T-helper 1 cell (primary cell): ENCODE measurements at regions not wholly inside any gene's neighbourhood (a gene's known extent, or its start where the extent isn't known, plus 50 kb on each side); places are given as distances from the start of the nearest gene placed in this dataset.
A peak's percentile ranks its signal among the peaks of the same experiment; 100 is the strongest.
"Not testable (repeated sequence)": the region's sequence is repeated elsewhere in the genome, so short reads cannot be mapped to it uniquely, and the experiment has no call there.

Experiments
- DNase-seq, 5 donors: peaks; one replicate each; pipeline ENCODE4 v3.0.0-alpha.2; 2012 to 2020

- DNase-seq, result no peak
These were observed 80.8 kb upstream of the SLC8A3 start for GRCh38 chr14:70269582-70269981.

DNA sequence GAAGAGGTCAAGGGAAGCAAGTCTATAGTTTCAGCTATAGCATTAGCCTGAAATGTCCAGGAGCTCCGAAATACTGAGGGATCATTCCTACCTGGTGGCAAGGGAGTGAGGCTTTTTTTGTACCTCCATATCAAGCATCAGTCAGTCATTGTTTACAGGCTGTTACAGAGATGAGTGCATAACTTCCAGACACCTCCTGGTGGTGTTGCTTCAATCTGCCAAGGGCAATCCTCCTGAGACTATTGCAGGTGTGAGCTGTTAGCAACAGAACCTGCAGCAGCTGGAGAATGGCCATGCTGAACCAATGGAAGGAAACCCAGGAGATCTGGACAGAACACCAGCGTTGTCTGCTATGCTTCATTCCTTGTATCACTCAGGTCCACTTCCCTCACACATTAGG, 80.0 kb upstream of the SLC8A3 start:
- no peak for DNase-seq

GRCh38 chr14:70266157-70266556, 77.4 kb upstream of the SLC8A3 start:
- DNase-seq, result peak in 1 of 5 donors; percentile 23

DNA sequence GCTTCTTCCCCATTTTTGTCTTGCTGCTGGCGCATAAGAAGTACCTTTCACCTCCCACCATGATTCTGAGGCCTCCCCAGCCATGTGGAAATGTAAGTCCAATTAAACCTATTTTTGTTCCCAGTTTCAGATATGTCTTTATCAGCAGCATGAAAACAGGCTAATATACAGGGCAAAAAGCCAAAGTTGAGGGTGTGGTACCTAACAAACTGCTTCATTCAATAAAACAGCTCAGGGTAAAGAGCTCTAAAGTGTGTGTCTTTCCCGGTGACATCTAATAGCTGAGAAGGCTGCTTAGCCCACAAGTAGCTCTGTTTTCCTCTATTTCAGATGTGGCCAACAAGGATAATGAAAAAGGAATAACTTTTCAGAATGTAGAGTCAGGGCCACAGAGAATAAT, 76.7 kb upstream of the SLC8A3 start:
- DNase-seq, result no peak

- no peak for DNase-seq
These were observed 70.7 kb upstream of the SLC8A3 start for GRCh38 chr14:70259420-70259819.

DNA sequence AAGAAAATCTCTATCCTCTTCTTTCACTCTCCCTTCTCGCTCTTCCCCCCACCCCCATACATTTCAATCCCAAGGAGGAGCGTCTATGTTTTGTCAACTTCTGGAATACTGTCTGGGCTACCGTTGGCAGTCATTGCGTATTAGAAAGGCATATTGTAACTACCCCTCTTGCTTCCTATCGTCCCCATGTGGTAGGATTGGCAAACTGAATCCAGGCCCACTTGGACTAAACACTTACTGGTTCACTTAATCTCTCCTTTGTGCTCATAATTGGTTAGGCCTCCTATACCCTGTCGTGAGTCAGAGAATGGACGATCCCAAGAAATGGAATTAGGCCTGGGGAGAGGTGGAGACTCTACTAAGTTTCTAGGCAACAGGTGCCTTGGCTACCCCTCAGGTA, 68.8 kb upstream of the SLC8A3 start:
- peak in 1 of 5 donors; percentile 8 for DNase-seq

GRCh38 chr14:70256601-70257000, 67.8 kb upstream of the SLC8A3 start:
- no peak for DNase-seq

DNA sequence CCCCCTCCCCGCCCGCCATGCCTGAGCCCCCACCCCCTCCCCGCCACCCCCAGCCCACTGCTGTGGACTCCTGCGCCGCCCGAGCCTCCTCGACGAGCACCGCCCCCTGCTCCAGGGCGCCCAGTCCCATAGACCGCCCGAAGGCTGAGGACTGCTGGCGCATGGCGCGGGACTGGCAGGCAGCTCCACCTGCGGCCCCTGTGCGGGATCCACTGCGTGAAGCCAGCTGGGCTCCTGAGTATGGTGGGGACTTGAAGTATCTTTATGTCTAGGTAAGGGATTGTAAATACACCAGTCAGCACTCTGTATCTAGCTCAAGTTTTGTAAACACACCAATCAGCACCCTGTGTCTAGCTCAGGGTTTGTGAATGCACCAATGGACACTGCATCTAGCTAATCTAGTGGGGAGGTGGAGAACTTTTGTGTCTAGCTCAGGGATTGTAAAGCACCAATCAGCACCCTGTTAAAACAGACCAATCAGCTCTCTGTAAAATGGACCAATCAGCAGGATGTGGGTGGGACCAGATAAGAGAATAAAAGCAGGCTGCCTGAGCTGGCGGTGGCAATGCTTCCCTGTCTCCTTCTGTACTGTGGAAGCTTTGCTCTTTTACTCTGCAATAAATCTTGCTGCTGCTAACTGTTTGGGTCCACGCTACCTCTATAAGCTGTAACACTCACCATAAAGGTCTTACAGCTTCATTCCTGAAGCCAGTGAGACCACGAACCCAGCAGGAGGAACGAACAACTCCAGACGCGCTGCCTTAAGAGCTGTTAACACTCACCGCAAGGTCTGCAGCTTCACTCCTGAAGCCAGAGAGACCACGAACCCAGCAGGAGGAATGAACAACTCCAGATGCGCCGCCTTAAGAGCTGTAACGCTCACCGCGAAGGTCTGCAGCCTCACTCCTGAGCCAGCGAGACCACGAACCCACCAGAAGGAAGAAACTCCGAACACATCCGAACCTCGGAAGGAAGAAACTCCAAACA, 66.6 kb upstream of the SLC8A3 start:
- DNase-seq, result peak in 2 of 5 donors; percentile 8 to 55

- peak in 1 of 5 donors; percentile 0 for DNase-seq
These were observed 65.8 kb upstream of the SLC8A3 start for GRCh38 chr14:70254476-70254961.

GRCh38 chr14:70253547-70253946, 64.8 kb upstream of the SLC8A3 start:
- not testable (repeated sequence) for DNase-seq

DNA sequence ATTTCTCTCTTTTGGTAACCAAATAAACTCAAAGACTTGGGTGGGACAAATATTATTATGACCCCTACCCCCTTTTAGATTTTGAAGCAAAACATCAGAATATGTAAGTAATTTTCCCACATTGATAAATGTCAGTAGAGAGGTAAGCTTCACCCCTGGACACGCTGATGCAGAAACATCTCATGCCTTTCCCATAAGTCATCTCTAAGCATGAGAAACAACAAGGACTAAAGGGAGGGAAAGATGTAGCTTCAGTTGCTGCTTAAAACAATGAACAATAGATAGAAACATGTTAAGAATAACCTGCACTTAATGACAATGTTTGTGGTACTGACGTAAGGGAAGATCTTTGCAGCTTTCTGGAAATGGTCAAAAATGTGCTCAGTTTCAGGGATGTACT, 56.3 kb upstream of the SLC8A3 start:
- no peak for DNase-seq

DNA sequence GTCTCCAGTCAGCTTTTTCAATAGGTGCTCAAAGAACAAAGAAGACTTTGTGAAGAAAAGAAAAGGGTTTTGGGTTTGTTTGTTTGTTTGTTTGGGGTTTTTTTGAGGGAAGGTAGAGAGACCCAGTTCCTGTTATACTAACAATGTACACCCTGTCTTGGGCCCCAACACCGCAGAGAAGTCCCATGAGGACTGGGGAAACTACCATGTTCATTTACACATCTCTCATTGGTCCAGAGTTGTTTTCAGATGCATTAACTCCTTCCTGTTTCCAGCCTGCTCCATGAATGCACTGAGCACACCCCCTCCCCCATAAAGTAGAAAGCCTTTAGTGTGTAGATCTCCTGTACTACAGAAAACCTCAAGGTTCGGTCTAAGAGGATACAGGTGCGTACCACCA, 51.1 kb upstream of the SLC8A3 start:
- DNase-seq, result no peak

DNA sequence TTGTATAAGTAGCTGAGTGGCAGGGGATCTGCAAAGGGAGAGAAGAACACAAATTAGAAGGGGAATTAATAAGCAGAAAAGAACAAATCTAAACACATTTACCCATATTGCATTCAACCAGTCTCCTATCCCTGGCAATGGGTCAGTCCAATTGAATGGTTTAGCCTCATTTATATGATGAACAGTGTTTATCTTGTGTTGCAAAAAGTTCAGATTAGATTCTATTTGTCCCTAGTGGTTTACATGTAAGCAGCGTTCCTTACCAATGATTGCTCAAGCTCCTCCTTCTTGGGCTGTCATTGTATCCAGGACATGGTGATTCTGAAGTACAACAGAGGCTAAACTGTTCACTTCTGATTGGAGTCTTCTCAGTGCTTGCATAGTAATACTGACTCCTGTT, 49.9 kb upstream of the SLC8A3 start:
- not testable (repeated sequence) for DNase-seq
